Breast epithelium (tissue), 3 donors: ENCODE measurements at regions not wholly inside any gene's neighbourhood (a gene's known extent, or its start where the extent isn't known, plus 50 kb on each side); places are given as distances from the start of the nearest gene placed in this dataset.

Source experiments
- CTCF ChIP-seq, 3 donors: fragments of 450-650 bp; IDR thresholded peaks; one replicate each; pipeline ENCODE4 v1.5.1; 2016 to 2017; ENCODE audit warnings: antibody characterized with exemption in 3 of 3, mild to moderate bottlenecking in 3 of 3, moderate library complexity in 3 of 3
- POLR2A ChIP-seq: fragments of 450-650 bp; IDR thresholded peaks from one replicate; pipeline ENCODE4 v1.6.1; 2016; ENCODE audit warnings: antibody characterized with exemption, mild to moderate bottlenecking, moderate library complexity
- POLR2AphosphoS5 ChIP-seq, 3 donors: sonication (generic); formaldehyde crosslinking; IDR thresholded peaks; one replicate each; pipeline ENCODE4 v1.6.1; 2017; ENCODE audit warnings: antibody characterized with exemption in 3 of 3

- TF ChIP-seq POLR2A (no peak), CTCF (IDR thresholded peaks at IDR 0.05) (no peak), POLR2AphosphoS5 (IDR thresholded peaks at IDR 0.05) (no peak)
These were observed 199.2 kb downstream of the RAB38 start for GRCh38 chr11:87976009-87976408.
